ENCODE measurements at regions not wholly inside any gene's neighbourhood (a gene's known extent, or its start where the extent isn't known, plus 50 kb on each side); places are given as distances from the start of the nearest gene placed in this dataset.
"Not testable (repeated sequence)": the region's sequence is repeated elsewhere in the genome, so short reads cannot be mapped to it uniquely, and the experiment has no call there.

- POLR2A ChIA-PET = no interaction called here
- Histone ChIP-seq H3K36me3 (ENCODE audit: control insufficient read depth in 2 of 2, insufficient read depth in 1 of 2, low read length in 2 of 2) (no peaks in the 10 kb centered on the region), H3K27ac (ENCODE audit: extremely low read depth, low read depth, low read length) (no peak overlapping the region), H3K4me3 (ENCODE audit: low read depth, low read length) (no peak overlapping the region), H3K4me1 (ENCODE audit: control insufficient read depth, insufficient read depth, low read length) (no peaks in the 10 kb centered on the region), H3K9me3 (ENCODE audit: control insufficient read depth, insufficient read depth, low read depth, low read length) (no peaks in the 10 kb centered on the region)
- CTCF ChIA-PET = no interaction called here
- TF ChIP-seq ZNF24 (tag by site-specific recombination; IDR thresholded peaks at IDR 0.05) = no peak
Measured at GRCh38 chr9:23041466-23041865, 594.8 kb downstream of the DMRTA1 start.

GRCh38 chr9:23044549-23044948 is 597.9 kb downstream of the DMRTA1 start:
- no peaks in the 10 kb centered on the region for H3K36me3 ChIP-seq (ENCODE audit: control insufficient read depth in 2 of 2, insufficient read depth in 1 of 2, low read length in 2 of 2)
- no peak for TF ChIP-seq ZBTB10 (tag by site-specific recombination; IDR thresholded peaks at IDR 0.05)
- no peak for TF ChIP-seq GLIS1 (tag by site-specific recombination; IDR thresholded peaks at IDR 0.05)
- TF ChIP-seq ZNF433 (tag by site-specific recombination; IDR thresholded peaks at IDR 0.05; ENCODE audit: low read depth) = no peak
- TF ChIP-seq ZNF24 (tag by site-specific recombination; IDR thresholded peaks at IDR 0.05) = no peak
- TF ChIP-seq ZNF248 (tag by site-specific recombination; IDR thresholded peaks at IDR 0.05) = no peak
- no peak for TF ChIP-seq ZNF140 (tag by site-specific recombination; IDR thresholded peaks at IDR 0.05)
- TF ChIP-seq ZBTB48 (tag by site-specific recombination; IDR thresholded peaks at IDR 0.05) = no peak
- TF ChIP-seq PRDM6 (tag by site-specific recombination; IDR thresholded peaks at IDR 0.05) = no peak
- TF ChIP-seq ZNF560 (tag by site-specific recombination; IDR thresholded peaks at IDR 0.05; ENCODE audit: borderline replicate concordance) = no peak
- TF ChIP-seq ATF2 (tag by site-specific recombination; IDR thresholded peaks at IDR 0.05; ENCODE audit: low read depth) = no peak
- H3K27ac ChIP-seq (ENCODE audit: extremely low read depth, low read depth, low read length) = no peak overlapping the region
- no peak overlapping the region for H3K4me3 ChIP-seq (ENCODE audit: low read depth, low read length)
- ChIA-PET CTCF (no interaction called here), POLR2A (no interaction called here)
- H3K4me1 ChIP-seq (ENCODE audit: control insufficient read depth, insufficient read depth, low read length) = no peaks in the 10 kb centered on the region
- H3K9me3 ChIP-seq (ENCODE audit: control insufficient read depth, insufficient read depth, low read depth, low read length) = no peaks in the 10 kb centered on the region

- H3K4me1 ChIP-seq (ENCODE audit: control insufficient read depth, insufficient read depth, low read length); POLR2A ChIA-PET; H3K36me3 ChIP-seq (ENCODE audit: control insufficient read depth in 2 of 2, insufficient read depth in 1 of 2, low read length in 2 of 2); CTCF ChIA-PET; H3K9me3 ChIP-seq (ENCODE audit: control insufficient read depth, insufficient read depth, low read depth, low read length); H3K4me3 ChIP-seq (ENCODE audit: low read depth, low read length); H3K27ac ChIP-seq (ENCODE audit: extremely low read depth, low read depth, low read length): not testable (repeated sequence)
Measured at GRCh38 chr9:23046026-23046425, 599.4 kb downstream of the DMRTA1 start.

GRCh38 chr9:23050548-23050947 is 603.9 kb downstream of the DMRTA1 start:
- no peaks in the 10 kb centered on the region for H3K4me1 ChIP-seq (ENCODE audit: control insufficient read depth, insufficient read depth, low read length)
- CTCF ChIA-PET = no interaction called here
- no peak overlapping the region for H3K27ac ChIP-seq (ENCODE audit: extremely low read depth, low read depth, low read length)
- no peaks in the 10 kb centered on the region for H3K9me3 ChIP-seq (ENCODE audit: control insufficient read depth, insufficient read depth, low read depth, low read length)
- POLR2A ChIA-PET = no interaction called here
- no peak overlapping the region for H3K4me3 ChIP-seq (ENCODE audit: low read depth, low read length)
- H3K36me3 ChIP-seq (ENCODE audit: control insufficient read depth in 2 of 2, insufficient read depth in 1 of 2, low read length in 2 of 2) = no peaks in the 10 kb centered on the region
- TF ChIP-seq ZNF777 (tag by site-specific recombination; IDR thresholded peaks at IDR 0.05; ENCODE audit: borderline replicate concordance) (no peak), ZNF114 (tag by site-specific recombination; IDR thresholded peaks at IDR 0.05) (no peak), SETDB1 (IDR thresholded peaks at IDR 0.05; ENCODE audit: insufficient read length, low read length) (no peak), ZFP69B (tag by site-specific recombination; IDR thresholded peaks at IDR 0.05) (no peak), ZNF211 (tag by site-specific recombination; IDR thresholded peaks at IDR 0.05; ENCODE audit: low read depth) (no peak), ZNF132 (tag by site-specific recombination; IDR thresholded peaks at IDR 0.05; ENCODE audit: borderline replicate concordance) (no peak), ZNF37A (tag by site-specific recombination; IDR thresholded peaks at IDR 0.05) (no peak), KLF16 (tag by site-specific recombination; IDR thresholded peaks at IDR 0.05) (no peak), ZNF704 (tag by site-specific recombination; IDR thresholded peaks at IDR 0.05) (no peak), KLF1 (tag by site-specific recombination; IDR thresholded peaks at IDR 0.05) (no peak), ZNF302 (tag by site-specific recombination; IDR thresholded peaks at IDR 0.05; ENCODE audit: low read depth) (no peak), ZIC2 (tag by site-specific recombination; IDR thresholded peaks at IDR 0.05) (no peak)
